SU-DHL-6 (cell line): ENCODE measurements at regions not wholly inside any gene's neighbourhood (a gene's known extent, or its start where the extent isn't known, plus 50 kb on each side); places are given as distances from the start of the nearest gene placed in this dataset.

ENCODE experiments used
- H2AFZ ChIP-seq: fragments of 200-600 bp; sonication (generic); 2 replicates; pipeline ENCODE4 v1.6.1; 2014; ENCODE audit warnings: low read depth, mild to moderate bottlenecking, moderate library complexity, mixed read lengths, antibody characterized with exemption, low read length; ENCODE audit not compliant: severe bottlenecking
- H3F3A ChIP-seq: fragments of 200-600 bp; shearing (Covaris generic); 2 replicates; pipeline ENCODE4 v1.6.0; 2016; ENCODE audit warnings: antibody characterized with exemption, mild to moderate bottlenecking; ENCODE audit not compliant: insufficient read depth
- H3K27ac ChIP-seq: fragments of 200-600 bp; sonication (generic); 2 replicates; pipeline ENCODE4 v1.5.1; 2016; ENCODE audit warnings: low read depth, mild to moderate bottlenecking, low read length, moderate library complexity, mixed read lengths
- H3K27me3 ChIP-seq: fragments of 200-600 bp; sonication (generic), shearing (Covaris generic); 2 replicates; pipeline ENCODE4 v1.6.0; 2014; ENCODE audit warnings: mild to moderate bottlenecking, low read length
- H3K36me3 ChIP-seq: fragments of 200-600 bp; sonication (generic); 2 replicates; pipeline ENCODE4 v1.6.1; 2014; ENCODE audit warnings: mild to moderate bottlenecking, low read length, mixed read lengths
- H3K4me2 ChIP-seq: fragments of 300-600, 200-600 bp; shearing (Covaris generic), sonication (generic); 2 replicates; pipeline ENCODE4 v1.6.0; 2014; ENCODE audit warnings: low read length, low read depth, mild to moderate bottlenecking; ENCODE audit not compliant: poor library complexity, severe bottlenecking
- H3K4me3 ChIP-seq: fragments of 200-600 bp; sonication (generic); 2 replicates; pipeline ENCODE4 v1.5.1; 2014; ENCODE audit warnings: antibody characterized with exemption, low read length, mild to moderate bottlenecking, mixed read lengths; ENCODE audit not compliant: insufficient read depth, poor library complexity, severe bottlenecking
- H3K79me2 ChIP-seq: fragments of 200-600 bp; sonication (generic); 2 replicates; pipeline ENCODE4 v1.6.1; 2014; ENCODE audit warnings: mild to moderate bottlenecking, low read length, moderate library complexity; ENCODE audit not compliant: insufficient read depth
- H3K9ac ChIP-seq: fragments of 200-600 bp; sonication (generic); 2 replicates; pipeline ENCODE4 v1.7.0; 2014; ENCODE audit warnings: mild to moderate bottlenecking, low read length
- H3K9me2 ChIP-seq: fragments of 200-600 bp; sonication (generic); replicated peaks from 2 replicates; pipeline ENCODE4 v1.6.1; 2014; ENCODE audit warnings: low read length; ENCODE audit not compliant: insufficient read depth
- H3K9me3 ChIP-seq: fragments of 200-600 bp; sonication (generic); 2 replicates; pipeline ENCODE4 v1.6.1; 2014; ENCODE audit warnings: low read length, mixed read lengths; ENCODE audit not compliant: insufficient read depth
- H4K20me1 ChIP-seq: fragments of 200-600 bp; sonication (generic); 2 replicates; pipeline ENCODE4 v1.6.1; 2014; ENCODE audit warnings: low read depth, mild to moderate bottlenecking, antibody characterized with exemption, low read length, moderate library complexity, mixed read lengths
- EZH2phosphoT487 ChIP-seq: fragments of 200-600 bp; sonication (generic), shearing (Covaris generic); conservative IDR thresholded peaks from 2 replicates; pipeline ENCODE4 v1.6.1; 2018; ENCODE audit warnings: mild to moderate bottlenecking, antibody characterized with exemption, low read length, moderate library complexity, mixed read lengths
- TF ChIP-seq, protein P1 (sequence below): fragments of 200-600 bp; sonication (generic); IDR thresholded peaks from one replicate; pipeline ENCODE4 v1.5.1; 2017; ENCODE audit warnings: antibody characterized with exemption, mild to moderate bottlenecking, low read length, moderate library complexity; ENCODE audit not compliant: insufficient read depth, poor library complexity, severe bottlenecking

DNA sequence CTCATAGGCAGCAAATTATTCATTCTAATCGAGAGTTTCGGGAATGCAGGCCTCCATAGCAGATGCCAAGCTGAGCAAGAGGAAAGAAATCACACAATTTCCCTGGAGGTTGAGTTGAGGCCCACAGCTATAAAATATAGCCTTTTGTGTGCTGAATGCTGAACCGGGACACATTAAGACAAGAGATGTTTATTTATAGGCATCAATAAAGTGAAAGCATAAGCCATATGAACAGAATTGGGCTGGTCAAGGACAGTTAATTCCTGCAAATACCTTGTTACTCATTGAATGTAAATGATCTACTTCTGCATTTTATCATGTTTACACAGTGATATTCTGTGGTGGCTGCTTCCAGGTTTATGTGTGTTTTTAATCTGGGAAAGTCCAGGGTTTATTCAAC is 461.7 kb downstream of the KLF12 start:
- Histone ChIP-seq H4K20me1 (no peaks in the 10 kb centered on the region), H2AFZ (no peak overlapping the region), H3K9ac (no peak overlapping the region), H3K9me3 (no peaks in the 10 kb centered on the region), H3K36me3 (no peaks in the 10 kb centered on the region), H3K27me3 (no peaks in the 10 kb centered on the region), H3K4me3 (no peak overlapping the region), H3K27ac (no peak overlapping the region), H3K4me2 (no peak overlapping the region), H3K79me2 (no peaks in the 10 kb centered on the region), H3F3A (no peaks in the 10 kb centered on the region), H3K9me2 (no peaks in the 10 kb centered on the region)
- TF ChIP-seq EZH2phosphoT487 = no peak
- TF ChIP-seq, protein P1, sequence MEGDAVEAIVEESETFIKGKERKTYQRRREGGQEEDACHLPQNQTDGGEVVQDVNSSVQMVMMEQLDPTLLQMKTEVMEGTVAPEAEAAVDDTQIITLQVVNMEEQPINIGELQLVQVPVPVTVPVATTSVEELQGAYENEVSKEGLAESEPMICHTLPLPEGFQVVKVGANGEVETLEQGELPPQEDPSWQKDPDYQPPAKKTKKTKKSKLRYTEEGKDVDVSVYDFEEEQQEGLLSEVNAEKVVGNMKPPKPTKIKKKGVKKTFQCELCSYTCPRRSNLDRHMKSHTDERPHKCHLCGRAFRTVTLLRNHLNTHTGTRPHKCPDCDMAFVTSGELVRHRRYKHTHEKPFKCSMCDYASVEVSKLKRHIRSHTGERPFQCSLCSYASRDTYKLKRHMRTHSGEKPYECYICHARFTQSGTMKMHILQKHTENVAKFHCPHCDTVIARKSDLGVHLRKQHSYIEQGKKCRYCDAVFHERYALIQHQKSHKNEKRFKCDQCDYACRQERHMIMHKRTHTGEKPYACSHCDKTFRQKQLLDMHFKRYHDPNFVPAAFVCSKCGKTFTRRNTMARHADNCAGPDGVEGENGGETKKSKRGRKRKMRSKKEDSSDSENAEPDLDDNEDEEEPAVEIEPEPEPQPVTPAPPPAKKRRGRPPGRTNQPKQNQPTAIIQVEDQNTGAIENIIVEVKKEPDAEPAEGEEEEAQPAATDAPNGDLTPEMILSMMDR = no peak

DNA sequence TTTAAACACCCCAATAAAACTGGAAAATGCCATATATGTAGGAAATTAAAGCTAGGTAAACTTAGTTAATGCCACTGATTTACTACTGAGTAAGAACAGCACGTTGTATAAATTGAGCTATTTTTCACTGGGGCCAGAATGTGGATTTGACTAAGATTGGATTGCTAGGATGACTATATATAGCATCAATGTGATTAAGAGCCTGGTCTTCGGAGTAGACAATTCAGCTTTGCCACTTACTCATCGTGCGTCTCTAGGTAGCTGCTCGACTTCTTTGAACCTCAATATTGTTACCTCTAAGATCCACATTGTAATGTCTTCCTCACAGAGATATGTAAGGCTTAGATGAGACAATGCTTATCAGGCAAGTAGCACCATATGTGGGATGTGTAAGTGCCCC is 462.5 kb downstream of the KLF12 start:
- Histone ChIP-seq H3K9me2 (no peaks in the 10 kb centered on the region), H3K79me2 (no peaks in the 10 kb centered on the region), H3F3A (no peaks in the 10 kb centered on the region), H4K20me1 (no peaks in the 10 kb centered on the region), H3K36me3 (no peaks in the 10 kb centered on the region), H3K4me3 (no peak overlapping the region), H3K9me3 (no peaks in the 10 kb centered on the region), H3K9ac (no peak overlapping the region), H3K4me2 (no peak overlapping the region), H3K27ac (no peak overlapping the region), H2AFZ (no peak overlapping the region), H3K27me3 (no peaks in the 10 kb centered on the region)
- TF ChIP-seq, protein P1 = no peak
- no peak for TF ChIP-seq EZH2phosphoT487

DNA sequence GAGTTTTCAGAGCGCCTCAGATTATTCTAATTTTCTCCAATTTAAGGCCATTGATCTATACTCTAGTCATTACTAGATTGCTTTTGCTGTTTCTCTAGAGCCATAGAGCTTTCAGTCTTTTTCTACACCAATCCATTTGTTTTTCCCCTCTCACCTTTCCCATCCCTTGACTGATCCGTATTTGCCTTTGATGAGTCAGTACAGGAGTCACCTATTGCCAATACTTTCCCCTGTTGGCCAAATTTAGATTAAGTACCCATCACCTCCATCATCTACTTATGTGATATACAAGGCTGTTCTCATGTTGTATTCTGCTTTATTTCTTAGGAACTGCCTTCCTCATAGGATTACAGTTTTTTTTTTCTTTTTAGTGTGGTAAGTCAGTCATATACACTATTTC is 463.2 kb downstream of the KLF12 start:
- Histone ChIP-seq H3K27me3 (no peaks in the 10 kb centered on the region), H4K20me1 (no peaks in the 10 kb centered on the region), H3F3A (no peaks in the 10 kb centered on the region), H3K9ac (no peak overlapping the region), H3K27ac (no peak overlapping the region), H3K4me3 (no peak overlapping the region), H3K9me2 (no peaks in the 10 kb centered on the region), H2AFZ (no peak overlapping the region), H3K36me3 (no peaks in the 10 kb centered on the region), H3K79me2 (no peaks in the 10 kb centered on the region), H3K4me2 (no peak overlapping the region), H3K9me3 (no peaks in the 10 kb centered on the region)
- TF ChIP-seq EZH2phosphoT487 = no peak
- TF ChIP-seq, protein P1 = no peak
